ENCODE measurements at regions not wholly inside any gene's neighbourhood (a gene's known extent, or its start where the extent isn't known, plus 50 kb on each side); places are given as distances from the start of the nearest gene placed in this dataset.

GRCh38 chr4:133275246-133275645 lies 126.2 kb downstream of the PCDH10 start:
- no peak for TF ChIP-seq ZNF785 (tag by site-specific recombination; IDR thresholded peaks at IDR 0.05)
- no peak for TF ChIP-seq ZNF114 (tag by site-specific recombination; IDR thresholded peaks at IDR 0.05)
